ENCODE measurements at regions not wholly inside any gene's neighbourhood (a gene's known extent, or its start where the extent isn't known, plus 50 kb on each side); places are given as distances from the start of the nearest gene placed in this dataset.

GRCh38 chrX:99073551-99073950 lies 1336.5 kb downstream of the PCDH19 start:
- Mint-ChIP-seq H3K4me3 (no peak overlapping the region), H3K4me1 (peaks cover 5% of the 10 kb centered on the region), H3K36me3 (peaks cover 8% of the 10 kb centered on the region), H3K27me3 (ENCODE audit: low read depth) (no peaks in the 10 kb centered on the region), H3K27ac (no peak overlapping the region), H3K9me3 (peaks cover 20% of the 10 kb centered on the region)
- no peak for TF ChIP-seq CTCF (IDR thresholded peaks at IDR 0.05; ENCODE audit: unreplicated experiment)
- DNase-seq (ENCODE audit: low spot score in 2 of 2, unreplicated experiment in 2 of 2) = no peak

- Mint-ChIP-seq H3K9me3 (peaks cover 56% of the 10 kb centered on the region), H3K4me3 (no peak overlapping the region), H3K36me3 (peaks cover 22% of the 10 kb centered on the region), H3K27me3 (ENCODE audit: low read depth) (no peaks in the 10 kb centered on the region), H3K27ac (no peak overlapping the region), H3K4me1 (no peaks in the 10 kb centered on the region)
- DNase-seq (ENCODE audit: low spot score in 2 of 2, unreplicated experiment in 2 of 2) = no peak
- TF ChIP-seq CTCF (IDR thresholded peaks at IDR 0.05; ENCODE audit: unreplicated experiment) = no peak
Measured at GRCh38 chrX:99051639-99052038, 1358.4 kb downstream of the PCDH19 start.

- TF ChIP-seq CTCF (IDR thresholded peaks at IDR 0.05; ENCODE audit: unreplicated experiment) = no peak
- Mint-ChIP-seq H3K36me3 (no peaks in the 10 kb centered on the region), H3K27me3 (ENCODE audit: low read depth) (no peaks in the 10 kb centered on the region), H3K9me3 (no peaks in the 10 kb centered on the region), H3K4me3 (no peak overlapping the region), H3K27ac (no peak overlapping the region), H3K4me1 (peaks cover 1% of the 10 kb centered on the region)
- DNase-seq (ENCODE audit: low spot score in 2 of 2, unreplicated experiment in 2 of 2) = no peak
Measured at GRCh38 chrX:99033226-99033901, 1376.7 kb downstream of the PCDH19 start.

GRCh38 chrX:99010957-99011356 lies 1399.1 kb downstream of the PCDH19 start:
- peaks cover 10% of the 10 kb centered on the region for H3K36me3 Mint-ChIP-seq
- peaks cover 17% of the 10 kb centered on the region for H3K9me3 Mint-ChIP-seq
- TF ChIP-seq CTCF (IDR thresholded peaks at IDR 0.05; ENCODE audit: unreplicated experiment) = no peak
- no peaks in the 10 kb centered on the region for H3K4me1 Mint-ChIP-seq
- DNase-seq (ENCODE audit: low spot score in 2 of 2, unreplicated experiment in 2 of 2) = no peak
- H3K4me3 Mint-ChIP-seq = no peak overlapping the region
- H3K27me3 Mint-ChIP-seq (ENCODE audit: low read depth) = no peaks in the 10 kb centered on the region
- no peak overlapping the region for H3K27ac Mint-ChIP-seq

GRCh38 chrX:99001286-99001685 lies 1408.8 kb downstream of the PCDH19 start:
- Mint-ChIP-seq H3K36me3 (peaks cover 8% of the 10 kb centered on the region), H3K4me1 (no peaks in the 10 kb centered on the region), H3K9me3 (peaks cover 48% of the 10 kb centered on the region), H3K27me3 (ENCODE audit: low read depth) (no peaks in the 10 kb centered on the region), H3K4me3 (no peak overlapping the region), H3K27ac (no peak overlapping the region)
- DNase-seq (ENCODE audit: low spot score in 2 of 2, unreplicated experiment in 2 of 2) = no peak
- no peak for TF ChIP-seq CTCF (IDR thresholded peaks at IDR 0.05; ENCODE audit: unreplicated experiment)

- Mint-ChIP-seq H3K9me3 (peaks cover 4% of the 10 kb centered on the region), H3K27ac (no peak overlapping the region), H3K4me3 (no peak overlapping the region), H3K4me1 (peaks cover 16% of the 10 kb centered on the region), H3K27me3 (ENCODE audit: low read depth) (no peaks in the 10 kb centered on the region), H3K36me3 (peaks cover 2% of the 10 kb centered on the region)
- TF ChIP-seq CTCF (IDR thresholded peaks at IDR 0.05; ENCODE audit: unreplicated experiment) = no peak
- no peak for DNase-seq (ENCODE audit: low spot score in 2 of 2, unreplicated experiment in 2 of 2)
Measured at GRCh38 chrX:98962996-98963395, 1447.1 kb downstream of the PCDH19 start.
